Uterus (tissue), 2 donors: ENCODE measurements at regions not wholly inside any gene's neighbourhood (a gene's known extent, or its start where the extent isn't known, plus 50 kb on each side); places are given as distances from the start of the nearest gene placed in this dataset.
A peak's percentile ranks its signal among the peaks of the same experiment; 100 is the strongest.

Source experiments
- microRNA counts, 2 donors: library from miRNA; unstranded; fragments of <30 nt; microRNA quantifications; one replicate each; lab custom pipeline; 2016 to 2017
- microRNA-seq: library from miRNA; unstranded; fragments of <30 nt; microRNA quantifications from one replicate; pipeline ENCODE4, GENCODE V29; 2016; ENCODE audit warnings: borderline microRNAs expressed, borderline replicate concordance
- small RNA-seq: library from RNA; depleted of rRNA; stranded (forward); fragments of <200 nt; gene quantifications from one replicate; pipeline ENCODE3, GENCODE V24; 2016

MicroRNA genes in the stretch of these regions (microRNA counts, 767-probe panel; counts per million panel counts)
- 7,347 to 9,182 counts per million in 2 donors for microRNA hsa-let-7d-5p (lab: Ali Mortazavi, UCI)
- microRNA hsa-let-7f-5p (lab: Ali Mortazavi, UCI): 7,162 to 9,108 counts per million in 2 donors

Small RNA genes lying in the stretch of these regions (microRNA-seq; reads per million reads assigned to microRNA genes)
- gene MIRLET7A1 (583 reads per million, percentile 76 among the genes with 10 or more reads in this experiment), gene MIRLET7D (17,680 reads per million, percentile 95 among the genes with 10 or more reads in this experiment), gene MIRLET7F1 (1,142 reads per million, percentile 82 among the genes with 10 or more reads in this experiment)

Small RNA genes lying in the stretch of these regions (small RNA-seq; reads per million reads assigned to genes)
- gene MIRLET7A1 (4.8 reads per million, percentile 86 among the genes with 10 or more reads in this experiment), gene MIRLET7D (80.4 reads per million, percentile 93 among the genes with 10 or more reads in this experiment), gene MIRLET7F1 (77.6 reads per million, percentile 93 among the genes with 10 or more reads in this experiment)
